ENCODE measurements at regions not wholly inside any gene's neighbourhood (a gene's known extent, or its start where the extent isn't known, plus 50 kb on each side); places are given as distances from the start of the nearest gene placed in this dataset.

DNA sequence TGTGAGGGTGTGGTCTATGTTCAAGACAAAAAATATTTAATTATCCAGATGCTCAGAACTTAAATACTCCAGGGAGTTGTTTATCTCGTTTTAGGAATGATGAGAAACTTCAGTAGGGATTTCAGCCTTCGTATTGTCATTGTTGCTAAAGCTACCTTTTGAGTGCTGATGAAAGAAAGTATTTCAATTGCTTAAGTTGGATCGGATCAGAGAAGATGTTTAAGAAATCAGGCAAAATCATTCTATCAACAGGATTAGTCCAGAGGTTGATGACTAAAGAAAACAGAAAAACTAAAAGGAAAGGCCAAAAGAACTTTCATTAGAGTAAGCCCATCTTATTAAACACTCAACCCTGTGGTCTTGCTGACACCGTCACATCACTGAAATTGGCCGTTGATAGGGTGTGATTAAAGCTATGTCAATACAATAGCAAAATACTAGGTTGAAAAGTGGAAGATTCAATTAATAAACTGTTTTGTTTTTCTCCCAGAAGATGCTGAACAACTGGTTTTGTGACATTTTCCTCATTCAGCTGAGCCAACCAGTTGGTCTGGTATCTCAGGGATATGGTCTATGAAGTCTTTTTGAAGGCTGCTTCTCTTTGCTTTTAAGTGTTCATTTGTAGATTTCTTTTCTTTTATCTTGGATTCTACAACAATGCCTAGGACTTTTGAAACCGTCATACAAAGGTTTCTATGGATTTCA, 551.7 kb downstream of the SLC4A3 start:
- TF ChIP-seq, protein P1, sequence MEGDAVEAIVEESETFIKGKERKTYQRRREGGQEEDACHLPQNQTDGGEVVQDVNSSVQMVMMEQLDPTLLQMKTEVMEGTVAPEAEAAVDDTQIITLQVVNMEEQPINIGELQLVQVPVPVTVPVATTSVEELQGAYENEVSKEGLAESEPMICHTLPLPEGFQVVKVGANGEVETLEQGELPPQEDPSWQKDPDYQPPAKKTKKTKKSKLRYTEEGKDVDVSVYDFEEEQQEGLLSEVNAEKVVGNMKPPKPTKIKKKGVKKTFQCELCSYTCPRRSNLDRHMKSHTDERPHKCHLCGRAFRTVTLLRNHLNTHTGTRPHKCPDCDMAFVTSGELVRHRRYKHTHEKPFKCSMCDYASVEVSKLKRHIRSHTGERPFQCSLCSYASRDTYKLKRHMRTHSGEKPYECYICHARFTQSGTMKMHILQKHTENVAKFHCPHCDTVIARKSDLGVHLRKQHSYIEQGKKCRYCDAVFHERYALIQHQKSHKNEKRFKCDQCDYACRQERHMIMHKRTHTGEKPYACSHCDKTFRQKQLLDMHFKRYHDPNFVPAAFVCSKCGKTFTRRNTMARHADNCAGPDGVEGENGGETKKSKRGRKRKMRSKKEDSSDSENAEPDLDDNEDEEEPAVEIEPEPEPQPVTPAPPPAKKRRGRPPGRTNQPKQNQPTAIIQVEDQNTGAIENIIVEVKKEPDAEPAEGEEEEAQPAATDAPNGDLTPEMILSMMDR (IDR thresholded peaks at IDR 0.05) = no peak
- TF ChIP-seq ZFX (IDR thresholded peaks at IDR 0.05; ENCODE audit: borderline replicate concordance) = no peak

Measured in 22Rv1 (cell line).